ENCODE measurements at regions not wholly inside any gene's neighbourhood (a gene's known extent, or its start where the extent isn't known, plus 50 kb on each side); places are given as distances from the start of the nearest gene placed in this dataset.

- H3K36me3 ChIP-seq: no peaks in the 10 kb centered on the region
- no peak overlapping the region for H3K27ac ChIP-seq
- intact Hi-C loops (cut with DNase I; ENCODE audit: low total_unique reads) (no loop called here), in situ Hi-C loops (cut with MboI; ENCODE audit: low sequenced_read_pairs in 4 of 4) (no loop called here)
- no peaks in the 10 kb centered on the region for H3K27me3 ChIP-seq
- no peaks in the 10 kb centered on the region for H3K4me1 ChIP-seq
- H3K4me3 ChIP-seq: no peak overlapping the region
- no peaks in the 10 kb centered on the region for H3K9me3 ChIP-seq
- DNase-seq: no peak
- ATAC-seq: no peak
- TF ChIP-seq POLR2A (IDR thresholded peaks at IDR 0.05): no peak
- TF ChIP-seq CTCF (IDR thresholded peaks at IDR 0.05 in 4 of 5, conservative IDR thresholded peaks at IDR 0.05 in 1 of 5): no peak
Observed at GRCh38 chr5:124467745-124468144, 278.7 kb downstream of the ZNF608 start.

- intact Hi-C loops (cut with DNase I; ENCODE audit: low total_unique reads): no loop called here
Observed at GRCh38 chr5:124466011-124466410, 280.4 kb downstream of the ZNF608 start.

GRCh38 chr5:124463851-124464250 lies 282.6 kb downstream of the ZNF608 start:
- no peaks in the 10 kb centered on the region for H3K27me3 ChIP-seq
- no peak overlapping the region for H3K4me3 ChIP-seq
- no peaks in the 10 kb centered on the region for H3K36me3 ChIP-seq
- H3K27ac ChIP-seq: no peak overlapping the region
- intact Hi-C loops (cut with DNase I; ENCODE audit: low total_unique reads): no loop called here
- TF ChIP-seq CTCF (IDR thresholded peaks at IDR 0.05 in 4 of 5, conservative IDR thresholded peaks at IDR 0.05 in 1 of 5) (no peak), POLR2A (IDR thresholded peaks at IDR 0.05) (no peak)
- no peaks in the 10 kb centered on the region for H3K9me3 ChIP-seq
- ATAC-seq: no peak
- H3K4me1 ChIP-seq: no peaks in the 10 kb centered on the region
- in situ Hi-C loops (cut with MboI; ENCODE audit: low sequenced_read_pairs in 4 of 4): no loop called here
- no peak for DNase-seq

More at GRCh38 chr5:124466011-124466410, 280.4 kb downstream of the ZNF608 start:
- Histone ChIP-seq H3K4me3 (no peak overlapping the region), H3K9me3 (no peaks in the 10 kb centered on the region), H3K27ac (no peak overlapping the region), H3K27me3 (no peaks in the 10 kb centered on the region), H3K36me3 (no peaks in the 10 kb centered on the region), H3K4me1 (no peaks in the 10 kb centered on the region)
- in situ Hi-C loops (cut with MboI; ENCODE audit: low sequenced_read_pairs in 4 of 4): no loop called here
- no peak for DNase-seq
- no peak for TF ChIP-seq POLR2A (IDR thresholded peaks at IDR 0.05)
- no peak for TF ChIP-seq CTCF (IDR thresholded peaks at IDR 0.05 in 4 of 5, conservative IDR thresholded peaks at IDR 0.05 in 1 of 5)
- ATAC-seq: no peak

DNA sequence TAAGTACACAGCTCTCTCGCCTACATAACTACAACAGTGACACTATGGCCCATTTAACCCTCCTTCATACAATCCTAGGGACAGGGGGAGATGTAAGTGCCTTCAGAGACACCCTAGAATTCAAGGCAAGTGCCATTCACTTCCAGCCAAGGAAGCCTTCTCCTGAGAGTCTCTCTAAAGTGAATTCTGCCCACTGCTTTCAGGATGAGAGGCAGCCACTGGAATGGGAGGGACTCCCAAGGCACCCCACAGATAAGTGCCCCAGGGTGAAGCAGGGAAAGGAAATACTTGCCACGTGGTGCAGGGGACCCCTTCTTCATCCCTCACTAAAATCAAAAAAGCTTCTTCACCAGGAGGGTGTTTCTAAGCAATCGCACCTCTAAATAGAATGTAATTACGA lies 283.7 kb downstream of the ZNF608 start:
- intact Hi-C loops (cut with DNase I; ENCODE audit: low total_unique reads) (no loop called here), in situ Hi-C loops (cut with MboI; ENCODE audit: low sequenced_read_pairs in 4 of 4) (no loop called here)
- no peaks in the 10 kb centered on the region for H3K9me3 ChIP-seq
- ATAC-seq (no peak), DNase-seq (no peak)
- H3K27ac ChIP-seq: no peak overlapping the region
- no peaks in the 10 kb centered on the region for H3K4me1 ChIP-seq
- no peak overlapping the region for H3K4me3 ChIP-seq
- no peak for TF ChIP-seq CTCF (IDR thresholded peaks at IDR 0.05 in 4 of 5, conservative IDR thresholded peaks at IDR 0.05 in 1 of 5)
- no peak for TF ChIP-seq POLR2A (IDR thresholded peaks at IDR 0.05)
- no peaks in the 10 kb centered on the region for H3K36me3 ChIP-seq
- H3K27me3 ChIP-seq: no peaks in the 10 kb centered on the region

- ATAC-seq (no peak), DNase-seq (no peak)
- Histone ChIP-seq H3K27me3 (no peaks in the 10 kb centered on the region), H3K36me3 (no peaks in the 10 kb centered on the region), H3K27ac (no peak overlapping the region), H3K4me3 (no peak overlapping the region), H3K4me1 (no peaks in the 10 kb centered on the region), H3K9me3 (no peaks in the 10 kb centered on the region)
- no peak for TF ChIP-seq POLR2A (IDR thresholded peaks at IDR 0.05)
- in situ Hi-C loops (cut with MboI; ENCODE audit: low sequenced_read_pairs in 4 of 4) (no loop called here), intact Hi-C loops (cut with DNase I; ENCODE audit: low total_unique reads) (no loop called here)
Observed at GRCh38 chr5:124461941-124462340, 284.5 kb downstream of the ZNF608 start.

All from gastrocnemius medialis (tissue), 4 donors.